CD14-positive monocyte (primary cell): ENCODE measurements at regions not wholly inside any gene's neighbourhood (a gene's known extent, or its start where the extent isn't known, plus 50 kb on each side); places are given as distances from the start of the nearest gene placed in this dataset.

Experiments used
- DNase-seq, 3 donors: peaks; one replicate each; pipeline ENCODE4 v3.0.0-alpha.2; 2011 to 2022
- H2AFZ ChIP-seq: 2 replicates; pipeline ENCODE4 v1.6.0; 2012; ENCODE audit warnings: mild to moderate bottlenecking, low read depth, low read length, inconsistent platforms; ENCODE audit not compliant: insufficient read depth, poor library complexity, severe bottlenecking
- H3K27ac ChIP-seq, 2 donors: 1 replicate in 1 of 2; 2 replicates in 1 of 2; pipeline ENCODE4 v1.5.1; 2012 to 2013; ENCODE audit warnings: low read length in 2 of 2, control low read depth in 1 of 2, inconsistent platforms in 1 of 2, low read depth in 1 of 2, mild to moderate bottlenecking in 1 of 2
- H3K27me3 ChIP-seq, 2 donors: one replicate each; pipeline versions ENCODE4 v1.6.0 to v1.6.1; 2011 to 2013; ENCODE audit warnings: low read length in 2 of 2; ENCODE audit not compliant: control insufficient read depth in 2 of 2, insufficient read depth in 2 of 2
- H3K36me3 ChIP-seq, 2 donors: replicated peaks in 1 of 2; 1 replicate in 1 of 2; 2 replicates in 1 of 2; pipeline versions ENCODE4 v1.5.1 to v1.6.1; 2012 to 2013; ENCODE audit warnings: low read length in 2 of 2, control low read depth in 1 of 2, inconsistent platforms in 1 of 2, mild to moderate bottlenecking in 1 of 2; ENCODE audit not compliant: insufficient read depth in 2 of 2, control insufficient read depth in 1 of 2
- H3K4me1 ChIP-seq, 2 donors: 1 replicate in 1 of 2; 2 replicates in 1 of 2; pipeline versions ENCODE4 v1.5.1 to v1.6.1; 2012 to 2013; ENCODE audit warnings: low read length in 2 of 2, control low read depth in 1 of 2, inconsistent platforms in 1 of 2, mild to moderate bottlenecking in 1 of 2, moderate library complexity in 1 of 2; ENCODE audit not compliant: insufficient read depth in 2 of 2, control insufficient read depth in 1 of 2
- H3K4me2 ChIP-seq: replicated peaks from 2 replicates; pipeline ENCODE3; 2012; ENCODE audit warnings: low read length, moderate library complexity, mild to moderate bottlenecking; ENCODE audit not compliant: poor library complexity, severe bottlenecking; ENCODE audit errors: extremely low read depth
- H3K4me3 ChIP-seq, 3 experiments: fragments of 200-600 bp in 1 of 3; sonication (generic) in 1 of 3; replicated peaks in 1 of 3; 1 replicate in 2 of 3; 2 replicates in 1 of 3; pipeline ENCODE4 v1.5.1; 2011 to 2013; ENCODE audit warnings: low read length in 3 of 3, mild to moderate bottlenecking in 3 of 3, control low read depth in 2 of 3, low read depth in 2 of 3, inconsistent platforms in 1 of 3, moderate library complexity in 1 of 3
- H3K79me2 ChIP-seq: 2 replicates; pipeline ENCODE4 v1.6.0; 2012; ENCODE audit warnings: mild to moderate bottlenecking, control low read depth, inconsistent platforms, low read length, moderate library complexity; ENCODE audit not compliant: insufficient read depth
- H3K9ac ChIP-seq: 2 replicates; pipeline ENCODE4 v1.6.0; 2017; ENCODE audit warnings: low read length, mild to moderate bottlenecking; ENCODE audit not compliant: insufficient read depth, poor library complexity, severe bottlenecking
- H3K9me3 ChIP-seq, 2 donors: replicated peaks in 1 of 2; 1 replicate in 1 of 2; 2 replicates in 1 of 2; pipeline versions ENCODE4 v1.5.1 to v1.6.1; 2012 to 2013; ENCODE audit warnings: low read length in 2 of 2, control low read depth in 1 of 2; ENCODE audit not compliant: control insufficient read depth in 1 of 2, insufficient read depth in 1 of 2
- H4K20me1 ChIP-seq: 2 replicates; pipeline ENCODE4 v1.6.0; 2012; ENCODE audit warnings: mild to moderate bottlenecking, low read length, control low read depth, moderate library complexity; ENCODE audit not compliant: insufficient read depth
- H3K27ac Mint-ChIP-seq, 7 donors: one replicate each; pipeline ENCODE4 v1.8.0; 2020; ENCODE audit warnings: mild to moderate bottlenecking in 7 of 7, mixed read lengths in 7 of 7, moderate library complexity in 6 of 7, inconsistent platforms in 2 of 7
- H3K27me3 Mint-ChIP-seq, 3 donors: one replicate each; pipeline ENCODE4 v1.8.0; 2021 to 2022; ENCODE audit warnings: low read depth in 3 of 3, mild to moderate bottlenecking in 3 of 3, mixed read lengths in 3 of 3, moderate library complexity in 3 of 3, inconsistent platforms in 1 of 3
- H3K36me3 Mint-ChIP-seq, 2 donors: one replicate each; pipeline ENCODE4 v1.8.0; 2020; ENCODE audit warnings: mixed read lengths in 2 of 2, inconsistent platforms in 1 of 2, mild to moderate bottlenecking in 1 of 2
- H3K4me1 Mint-ChIP-seq: one replicate; pipeline ENCODE4 v1.8.0; 2020; ENCODE audit warnings: mild to moderate bottlenecking, mixed read lengths
- H3K4me3 Mint-ChIP-seq, 2 donors: one replicate each; pipeline ENCODE4 v1.8.0; 2020; ENCODE audit warnings: mild to moderate bottlenecking in 2 of 2, mixed read lengths in 2 of 2, moderate library complexity in 1 of 2
- H3K9me3 Mint-ChIP-seq, 7 donors: one replicate each; pipeline ENCODE4 v1.8.0; 2020 to 2022; ENCODE audit warnings: mixed read lengths in 7 of 7, mild to moderate bottlenecking in 6 of 7, moderate library complexity in 6 of 7, inconsistent platforms in 2 of 7
- CTCF ChIP-seq: fragments of 200-600 bp; IDR thresholded peaks from one replicate; pipeline ENCODE4 v1.8.0; 2022; ENCODE audit warnings: antibody characterized with exemption, mild to moderate bottlenecking
- WGBS: methylation state at CpG from one replicate; pipeline ENCODE4 v1.1.5; 2013; ENCODE audit warnings: missing lambda C conversion rate; ENCODE audit not compliant: insufficient coverage; 5-methylcytosine and 5-hydroxymethylcytosine counted together
- intact Hi-C, 2 donors: fragments of 100-400 bp; cut with micrococcal nuclease; formaldehyde crosslinking; loops; one replicate each; pipeline versions ENCODE4 v1.15.0 to v1.15.1; 2023

GRCh38 chr17:5978496-5978895, 91.7 kb upstream of the WSCD1 start:
- DNase-seq = no peak
- peaks cover 0 to 3% of the 10 kb centered on the region in 2 donors for H3K9me3 ChIP-seq
- no peak overlapping the region for H2AFZ ChIP-seq
- H3K27ac ChIP-seq = no peak overlapping the region
- no peaks in the 10 kb centered on the region for H3K36me3 ChIP-seq
- H3K4me1 Mint-ChIP-seq = no peaks in the 10 kb centered on the region
- H3K27me3 ChIP-seq = no peaks in the 10 kb centered on the region
- H4K20me1 ChIP-seq = no peaks in the 10 kb centered on the region
- no peak for TF ChIP-seq CTCF
- H3K9me3 Mint-ChIP-seq = peaks cover 3 to 23% (median 5%) of the 10 kb centered on the region in 7 donors
- H3K36me3 Mint-ChIP-seq = no peaks in the 10 kb centered on the region
- H3K27ac Mint-ChIP-seq = no peak overlapping the region
- peaks cover 2 to 10% (median 4%) of the 10 kb centered on the region in 3 donors for H3K27me3 Mint-ChIP-seq
- H3K4me3 ChIP-seq = no peak overlapping the region
- no peak overlapping the region for H3K9ac ChIP-seq
- intact Hi-C loops = no loop called here
- H3K4me2 ChIP-seq = no peak overlapping the region
- 85% methylated on average over 3 of the region's 7 CpGs for WGBS
- H3K79me2 ChIP-seq = no peaks in the 10 kb centered on the region
- no peak overlapping the region for H3K4me3 Mint-ChIP-seq
- no peaks in the 10 kb centered on the region for H3K4me1 ChIP-seq

GRCh38 chr17:5980941-5981340, 89.2 kb upstream of the WSCD1 start:
- Histone ChIP-seq H3K9ac (no peak overlapping the region), H3K36me3 (no peaks in the 10 kb centered on the region), H4K20me1 (no peaks in the 10 kb centered on the region), H2AFZ (no peak overlapping the region), H3K9me3 (no peaks in the 10 kb centered on the region), H3K79me2 (no peaks in the 10 kb centered on the region), H3K4me1 (no peaks in the 10 kb centered on the region), H3K4me3 (no peak overlapping the region), H3K27ac (no peak overlapping the region), H3K4me2 (no peak overlapping the region), H3K27me3 (no peaks in the 10 kb centered on the region)
- intact Hi-C loops = no loop called here
- no peak for DNase-seq
- 92% methylated on average over 3 of the region's 6 CpGs for WGBS
- H3K36me3 Mint-ChIP-seq = no peaks in the 10 kb centered on the region
- H3K27ac Mint-ChIP-seq = no peak overlapping the region
- no peak for TF ChIP-seq CTCF
- H3K4me3 Mint-ChIP-seq = no peak overlapping the region
- peaks cover 0 to 9% (median 4%) of the 10 kb centered on the region in 3 donors for H3K27me3 Mint-ChIP-seq
- no peaks in the 10 kb centered on the region for H3K4me1 Mint-ChIP-seq
- H3K9me3 Mint-ChIP-seq = peaks cover 0 to 22% (median 5%) of the 10 kb centered on the region in 7 donors
